ENCODE measurements at regions not wholly inside any gene's neighbourhood (a gene's known extent, or its start where the extent isn't known, plus 50 kb on each side); places are given as distances from the start of the nearest gene placed in this dataset.

- no peak overlapping the region for H3K4me3 ChIP-seq (ENCODE audit: low read length)
- H3K4me2 ChIP-seq (ENCODE audit: low read length): no peak overlapping the region
- H3K4me1 ChIP-seq (ENCODE audit: control insufficient read depth, low read length): no peaks in the 10 kb centered on the region
Observed at GRCh38 chr4:117267317-117267716, 181.9 kb upstream of the TRAM1L1 start.

GRCh38 chr4:117284736-117285135, 199.4 kb upstream of the TRAM1L1 start:
- Histone ChIP-seq H3F3A (ENCODE audit: control insufficient read depth, insufficient read depth) (no peaks in the 10 kb centered on the region), H3K4me2 (ENCODE audit: low read length) (no peak overlapping the region), H3K4me3 (ENCODE audit: low read length) (no peak overlapping the region), H3K4me1 (ENCODE audit: control insufficient read depth, low read length) (no peaks in the 10 kb centered on the region), H3K27me3 (ENCODE audit: control insufficient read depth, low read length) (no peaks in the 10 kb centered on the region), H3K9me2 (replicated peaks; ENCODE audit: control insufficient read depth, low read length) (no peaks in the 10 kb centered on the region), H3K27ac (ENCODE audit: low read depth, low read length) (no peak overlapping the region), H3K79me2 (ENCODE audit: control insufficient read depth, low read length) (no peaks in the 10 kb centered on the region), H3K9me3 (ENCODE audit: control insufficient read depth, insufficient read depth, low read length) (no peaks in the 10 kb centered on the region), H4K20me1 (ENCODE audit: control insufficient read depth, insufficient read depth, low read depth, low read length) (no peaks in the 10 kb centered on the region), H3K36me3 (ENCODE audit: control insufficient read depth, low read length) (no peaks in the 10 kb centered on the region)
- no peak for TF ChIP-seq EZH2phosphoT487 (IDR thresholded peaks at IDR 0.05; ENCODE audit: borderline replicate concordance, low read length)
- TF ChIP-seq CTCF (IDR thresholded peaks at IDR 0.05; ENCODE audit: low read depth, low read length, poor library complexity, severe bottlenecking): no peak

More at GRCh38 chr4:117267317-117267716, 181.9 kb upstream of the TRAM1L1 start:
- H3K27ac ChIP-seq (ENCODE audit: low read depth, low read length): no peak overlapping the region
- H3F3A ChIP-seq (ENCODE audit: control insufficient read depth, insufficient read depth): no peaks in the 10 kb centered on the region
- no peaks in the 10 kb centered on the region for H3K79me2 ChIP-seq (ENCODE audit: control insufficient read depth, low read length)
- H3K9me2 ChIP-seq (replicated peaks; ENCODE audit: control insufficient read depth, low read length): no peaks in the 10 kb centered on the region
- H3K36me3 ChIP-seq (ENCODE audit: control insufficient read depth, low read length): no peaks in the 10 kb centered on the region
- no peaks in the 10 kb centered on the region for H4K20me1 ChIP-seq (ENCODE audit: control insufficient read depth, insufficient read depth, low read depth, low read length)
- no peaks in the 10 kb centered on the region for H3K9me3 ChIP-seq (ENCODE audit: control insufficient read depth, insufficient read depth, low read length)
- no peaks in the 10 kb centered on the region for H3K27me3 ChIP-seq (ENCODE audit: control insufficient read depth, low read length)
- TF ChIP-seq CTCF (IDR thresholded peaks at IDR 0.05; ENCODE audit: low read depth, low read length, poor library complexity, severe bottlenecking) (no peak), EZH2phosphoT487 (IDR thresholded peaks at IDR 0.05; ENCODE audit: borderline replicate concordance, low read length) (no peak)

- H3K27ac ChIP-seq (ENCODE audit: low read depth, low read length): no peak overlapping the region
- H3K79me2 ChIP-seq (ENCODE audit: control insufficient read depth, low read length): no peaks in the 10 kb centered on the region
- H3K27me3 ChIP-seq (ENCODE audit: control insufficient read depth, low read length): no peaks in the 10 kb centered on the region
- no peaks in the 10 kb centered on the region for H4K20me1 ChIP-seq (ENCODE audit: control insufficient read depth, insufficient read depth, low read depth, low read length)
- no peaks in the 10 kb centered on the region for H3K4me1 ChIP-seq (ENCODE audit: control insufficient read depth, low read length)
- TF ChIP-seq CTCF (IDR thresholded peaks at IDR 0.05; ENCODE audit: low read depth, low read length, poor library complexity, severe bottlenecking): no peak
- TF ChIP-seq EZH2phosphoT487 (IDR thresholded peaks at IDR 0.05; ENCODE audit: borderline replicate concordance, low read length): no peak
- H3K36me3 ChIP-seq (ENCODE audit: control insufficient read depth, low read length): no peaks in the 10 kb centered on the region
- no peak overlapping the region for H3K4me3 ChIP-seq (ENCODE audit: low read length)
- no peaks in the 10 kb centered on the region for H3K9me2 ChIP-seq (replicated peaks; ENCODE audit: control insufficient read depth, low read length)
- no peaks in the 10 kb centered on the region for H3K9me3 ChIP-seq (ENCODE audit: control insufficient read depth, insufficient read depth, low read length)
- H3K4me2 ChIP-seq (ENCODE audit: low read length): no peak overlapping the region
- H3F3A ChIP-seq (ENCODE audit: control insufficient read depth, insufficient read depth): no peaks in the 10 kb centered on the region
Observed at GRCh38 chr4:117293784-117294183, 208.4 kb upstream of the TRAM1L1 start.

GRCh38 chr4:117302226-117302625, 216.8 kb upstream of the TRAM1L1 start:
- Histone ChIP-seq H3K4me2 (ENCODE audit: low read length) (no peak overlapping the region), H3K79me2 (ENCODE audit: control insufficient read depth, low read length) (no peaks in the 10 kb centered on the region), H4K20me1 (ENCODE audit: control insufficient read depth, insufficient read depth, low read depth, low read length) (no peaks in the 10 kb centered on the region), H3F3A (ENCODE audit: control insufficient read depth, insufficient read depth) (no peaks in the 10 kb centered on the region), H3K27ac (ENCODE audit: low read depth, low read length) (no peak overlapping the region), H3K9me2 (replicated peaks; ENCODE audit: control insufficient read depth, low read length) (no peaks in the 10 kb centered on the region), H3K9me3 (ENCODE audit: control insufficient read depth, insufficient read depth, low read length) (no peaks in the 10 kb centered on the region), H3K27me3 (ENCODE audit: control insufficient read depth, low read length) (no peaks in the 10 kb centered on the region), H3K4me3 (ENCODE audit: low read length) (no peak overlapping the region), H3K4me1 (ENCODE audit: control insufficient read depth, low read length) (no peaks in the 10 kb centered on the region), H3K36me3 (ENCODE audit: control insufficient read depth, low read length) (no peaks in the 10 kb centered on the region)
- TF ChIP-seq EZH2phosphoT487 (IDR thresholded peaks at IDR 0.05; ENCODE audit: borderline replicate concordance, low read length) (no peak), CTCF (IDR thresholded peaks at IDR 0.05; ENCODE audit: low read depth, low read length, poor library complexity, severe bottlenecking) (no peak)
